Middle frontal gyrus (tissue), 1 donor: ENCODE measurements at regions not wholly inside any gene's neighbourhood (a gene's known extent, or its start where the extent isn't known, plus 50 kb on each side); places are given as distances from the start of the nearest gene placed in this dataset.
"Not testable (repeated sequence)": the region's sequence is repeated elsewhere in the genome, so short reads cannot be mapped to it uniquely, and the experiment has no call there.

Source experiments
- DNase-seq: peaks from one replicate; pipeline ENCODE4 v3.0.0-alpha.2; 2015; ENCODE audit warnings: low spot score; ENCODE audit errors: extremely low spot score

GRCh38 chr16:62732092-62732491, 695.9 kb upstream of the CDH8 start:
- no peak for DNase-seq

GRCh38 chr16:62724670-62725269, 688.5 kb upstream of the CDH8 start:
- not testable (repeated sequence) for DNase-seq

GRCh38 chr16:62720651-62721050, 684.4 kb upstream of the CDH8 start:
- DNase-seq: no peak

GRCh38 chr16:62717026-62717425, 680.8 kb upstream of the CDH8 start:
- no peak for DNase-seq

- no peak for DNase-seq
Observed at GRCh38 chr16:62715701-62716100, 679.5 kb upstream of the CDH8 start.

GRCh38 chr16:62712566-62712965, 676.3 kb upstream of the CDH8 start:
- no peak for DNase-seq

- no peak for DNase-seq
Observed at GRCh38 chr16:62711797-62712196, 675.6 kb upstream of the CDH8 start.

- no peak for DNase-seq
Observed at GRCh38 chr16:62709794-62710193, 673.6 kb upstream of the CDH8 start.

GRCh38 chr16:62701426-62701825, 665.2 kb upstream of the CDH8 start:
- DNase-seq: no peak

- no peak for DNase-seq
Observed at GRCh38 chr16:62700426-62701294, 664.4 kb upstream of the CDH8 start.

GRCh38 chr16:62692685-62693084, 656.4 kb upstream of the CDH8 start:
- DNase-seq: no peak

- DNase-seq: no peak
Observed at GRCh38 chr16:62681819-62682218, 645.6 kb upstream of the CDH8 start.

GRCh38 chr16:62678796-62679195, 642.6 kb upstream of the CDH8 start:
- DNase-seq: no peak

- no peak for DNase-seq
Observed at GRCh38 chr16:62676306-62676705, 640.1 kb upstream of the CDH8 start.

GRCh38 chr16:62665269-62665668, 629.0 kb upstream of the CDH8 start:
- DNase-seq: peak; percentile 59

GRCh38 chr16:62664566-62664965, 628.3 kb upstream of the CDH8 start:
- DNase-seq: no peak

GRCh38 chr16:62661435-62661834, 625.2 kb upstream of the CDH8 start:
- no peak for DNase-seq

- no peak for DNase-seq
Observed at GRCh38 chr16:62657116-62657515, 620.9 kb upstream of the CDH8 start.

GRCh38 chr16:62652441-62653120, 616.3 kb upstream of the CDH8 start:
- DNase-seq: no peak

GRCh38 chr16:62648256-62648655, 612.0 kb upstream of the CDH8 start:
- no peak for DNase-seq

GRCh38 chr16:62644030-62644812, 608.0 kb upstream of the CDH8 start:
- no peak for DNase-seq

GRCh38 chr16:62642677-62643076, 606.4 kb upstream of the CDH8 start:
- no peak for DNase-seq
